ENCODE measurements at regions not wholly inside any gene's neighbourhood (a gene's known extent, or its start where the extent isn't known, plus 50 kb on each side); places are given as distances from the start of the nearest gene placed in this dataset.

DNA sequence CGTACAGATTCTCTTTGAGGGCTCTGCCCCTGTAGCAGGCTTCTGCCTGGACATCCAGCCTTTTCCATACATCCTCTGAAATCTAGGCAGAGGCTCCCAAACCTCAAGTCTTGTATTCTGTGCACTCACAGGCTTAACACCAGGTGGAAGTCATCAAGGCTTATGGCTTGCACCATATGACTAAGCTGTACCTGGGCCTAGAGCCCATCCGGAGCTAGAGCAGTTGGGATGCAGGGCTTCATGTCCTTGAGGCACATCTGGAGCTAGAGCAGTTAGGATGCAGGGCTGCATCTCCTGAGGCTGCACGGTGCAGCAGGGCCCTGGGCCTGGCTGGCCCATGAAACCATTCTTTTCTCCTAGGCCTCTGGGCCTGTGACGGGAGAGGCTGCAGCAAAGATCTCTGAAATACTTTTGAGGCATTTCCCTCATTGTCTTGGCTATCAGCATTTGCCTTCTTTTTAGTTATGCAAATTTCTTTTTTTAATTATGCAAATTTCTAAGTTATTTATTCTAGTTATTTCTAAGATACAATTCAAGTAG, 98.7 kb downstream of the CD24 start:
- TF ChIP-seq GATA3 (IDR thresholded peaks at IDR 0.05; ENCODE audit: low read depth, low read length) (no peak), GATA2 (IDR thresholded peaks at IDR 0.05; ENCODE audit: low read depth, low read length) (no peak)

All from SH-SY5Y (cell line).